ENCODE measurements at regions not wholly inside any gene's neighbourhood (a gene's known extent, or its start where the extent isn't known, plus 50 kb on each side); places are given as distances from the start of the nearest gene placed in this dataset.
A peak's percentile ranks its signal among the peaks of the same experiment; 100 is the strongest.

GRCh38 chr13:111629926-111630325 lies 309.5 kb downstream of the TEX29 start:
- Histone ChIP-seq H3K23ac (ENCODE audit: insufficient read length, low read depth, low read length) (no peak overlapping the region), H4K5ac (ENCODE audit: insufficient read length, low read depth, low read length) (no peak overlapping the region), H3K56ac (ENCODE audit: insufficient read length, low read depth, low read length) (no peak overlapping the region), H3K9me3 (ENCODE audit: control insufficient read depth, low read depth, low read length) (no peaks in the 10 kb centered on the region), H3T11ph (ENCODE audit: low read length) (no peak overlapping the region), H2BK5ac (ENCODE audit: insufficient read length, low read length) (no peak overlapping the region), H4K8ac (replicated peaks; ENCODE audit: insufficient read length, low read depth, low read length) (no peak overlapping the region), H2BK20ac (ENCODE audit: low read depth, low read length, poor library complexity, severe bottlenecking) (no peak overlapping the region), H4K20me1 (ENCODE audit: control insufficient read depth, insufficient read depth, insufficient read length) (no peaks in the 10 kb centered on the region), H2BK120ac (ENCODE audit: low read depth, low read length, poor library complexity, severe bottlenecking) (no peak overlapping the region), H4K91ac (ENCODE audit: insufficient read length, low read depth, low read length) (no peak overlapping the region), H3K79me2 (ENCODE audit: insufficient read depth, low read length) (no peaks in the 10 kb centered on the region), H2BK15ac (ENCODE audit: low read depth, low read length) (no peak overlapping the region), H3K4ac (ENCODE audit: low read depth, low read length) (no peak overlapping the region), H3K79me1 (ENCODE audit: insufficient read depth, low read depth, low read length, poor library complexity, severe bottlenecking) (no peaks in the 10 kb centered on the region), H3K27me3 (ENCODE audit: insufficient read depth, low read length) (no peaks in the 10 kb centered on the region), H3K9ac (ENCODE audit: extremely low read depth, insufficient read length, low read length) (no peak overlapping the region), H2AK5ac (ENCODE audit: insufficient read length, low read length) (no peak overlapping the region), H3K23me2 (ENCODE audit: insufficient read length, low read depth, low read length, poor library complexity, severe bottlenecking) (no peaks in the 10 kb centered on the region), H3K18ac (ENCODE audit: insufficient read length, low read depth, low read length) (no peak overlapping the region), H2AFZ (ENCODE audit: low read length) (no peak overlapping the region), H3K4me2 (ENCODE audit: insufficient read depth, insufficient read length, low read length) (no peak overlapping the region), H3K27ac (ENCODE audit: insufficient read length, low read depth, low read length) (no peak overlapping the region), H3K14ac (ENCODE audit: insufficient read depth, low read length) (no peak overlapping the region), H3K4me1 (ENCODE audit: insufficient read depth, low read length) (peaks cover 11% of the 10 kb centered on the region; the same call in 1 of the 2 replicates), H2BK12ac (ENCODE audit: insufficient read length, low read depth, low read length) (no peak overlapping the region)
- no peaks in the 10 kb centered on the region for H3K9me3 Mint-ChIP-seq
- no peaks in the 10 kb centered on the region for H3K36me3 Mint-ChIP-seq (ENCODE audit: insufficient read depth in 1 of 3, low read depth in 3 of 3)
- H3K27me3 Mint-ChIP-seq (ENCODE audit: low read depth) = peaks cover 21% of the 10 kb centered on the region
- peak; percentile 20 for DNase-seq
- H3K4me3 Mint-ChIP-seq = no peak overlapping the region
- no peak for TF ChIP-seq CTCF (conservative IDR thresholded peaks at IDR 0.05)
- WGBS (ENCODE audit: extremely low coverage, insufficient read length, low lambda C conversion rate) = no CpG with 5 or more reads among the region's 14 CpGs
- no peak overlapping the region for H3K27ac Mint-ChIP-seq
- peaks cover 28 to 35% of the 10 kb centered on the region in 2 experiments for H3K4me1 Mint-ChIP-seq
